Right renal cortex interstitium (tissue), 3 donors: ENCODE measurements at regions not wholly inside any gene's neighbourhood (a gene's known extent, or its start where the extent isn't known, plus 50 kb on each side); places are given as distances from the start of the nearest gene placed in this dataset.

ENCODE experiments used
- DNase-seq, 3 donors: peaks; one replicate each; pipeline ENCODE4 v3.0.0-alpha.2; 2013; ENCODE audit warnings: low read depth in 3 of 3, low spot score in 2 of 3

GRCh38 chr7:9186730-9187129 lies 753.3 kb downstream of the NXPH1 start:
- DNase-seq: no peak

- DNase-seq: no peak
Observed at GRCh38 chr7:9189703-9190102, 756.3 kb downstream of the NXPH1 start.

GRCh38 chr7:9192969-9193368 lies 759.6 kb downstream of the NXPH1 start:
- DNase-seq: no peak

- DNase-seq: no peak
Observed at GRCh38 chr7:9200626-9201025, 767.2 kb downstream of the NXPH1 start.

- no peak for DNase-seq
Observed at GRCh38 chr7:9201928-9202327, 768.5 kb downstream of the NXPH1 start.

GRCh38 chr7:9204571-9204970 lies 771.2 kb downstream of the NXPH1 start:
- DNase-seq: no peak

- no peak for DNase-seq
Observed at GRCh38 chr7:9210114-9210513, 776.7 kb downstream of the NXPH1 start.

- DNase-seq: no peak
Observed at GRCh38 chr7:9217204-9217603, 783.8 kb downstream of the NXPH1 start.

GRCh38 chr7:9226500-9226899 lies 793.1 kb downstream of the NXPH1 start:
- no peak for DNase-seq

GRCh38 chr7:9231630-9232121 lies 798.3 kb downstream of the NXPH1 start:
- peak in 2 of 3 donors; percentile 4 to 10 for DNase-seq

- DNase-seq: no peak
Observed at GRCh38 chr7:9240001-9240400, 806.6 kb downstream of the NXPH1 start.

- no peak for DNase-seq
Observed at GRCh38 chr7:9241826-9242225, 808.4 kb downstream of the NXPH1 start.

- DNase-seq: no peak
Observed at GRCh38 chr7:9242636-9243035, 809.2 kb downstream of the NXPH1 start.

GRCh38 chr7:9250876-9251275 lies 817.5 kb downstream of the NXPH1 start:
- DNase-seq: no peak

GRCh38 chr7:9264395-9264794 lies 831.0 kb downstream of the NXPH1 start:
- DNase-seq: no peak

GRCh38 chr7:9280088-9280487 lies 846.7 kb downstream of the NXPH1 start:
- DNase-seq: no peak

GRCh38 chr7:9283246-9283645 lies 849.8 kb downstream of the NXPH1 start:
- no peak for DNase-seq

- DNase-seq: no peak
Observed at GRCh38 chr7:9302436-9302835, 869.0 kb downstream of the NXPH1 start.

GRCh38 chr7:9307131-9307530 lies 873.7 kb downstream of the NXPH1 start:
- no peak for DNase-seq

GRCh38 chr7:9324513-9324912 lies 891.1 kb downstream of the NXPH1 start:
- DNase-seq: no peak

- DNase-seq: no peak
Observed at GRCh38 chr7:9328296-9328695, 894.9 kb downstream of the NXPH1 start.

GRCh38 chr7:9349625-9350024 lies 916.2 kb downstream of the NXPH1 start:
- no peak for DNase-seq

GRCh38 chr7:9391221-9391620 lies 957.8 kb downstream of the NXPH1 start:
- no peak for DNase-seq

- DNase-seq: no peak
Observed at GRCh38 chr7:9391984-9392383, 958.6 kb downstream of the NXPH1 start.
